ENCODE measurements at regions not wholly inside any gene's neighbourhood (a gene's known extent, or its start where the extent isn't known, plus 50 kb on each side); places are given as distances from the start of the nearest gene placed in this dataset.
"Not testable (repeated sequence)": the region's sequence is repeated elsewhere in the genome, so short reads cannot be mapped to it uniquely, and the experiment has no call there.

GRCh38 chr18:995629-996028 is 91.0 kb downstream of the ADCYAP1 start:
- intact Hi-C loops (cut with micrococcal nuclease): no loop called here

- intact Hi-C loops (cut with micrococcal nuclease): no loop called here
Observed at GRCh38 chr18:997499-997898, 92.8 kb downstream of the ADCYAP1 start.

- intact Hi-C loops (cut with micrococcal nuclease): no loop called here
Observed at GRCh38 chr18:998936-999335, 94.3 kb downstream of the ADCYAP1 start.

- intact Hi-C loops (cut with micrococcal nuclease): no loop called here
Observed at GRCh38 chr18:1002653-1003178, 98.0 kb downstream of the ADCYAP1 start.

- intact Hi-C loops (cut with micrococcal nuclease): no loop called here
Observed at GRCh38 chr18:1003499-1003898, 98.8 kb downstream of the ADCYAP1 start.

- intact Hi-C loops (cut with micrococcal nuclease): no loop called here
Observed at GRCh38 chr18:1006304-1006703, 101.6 kb downstream of the ADCYAP1 start.

GRCh38 chr18:1006965-1007364 is 102.3 kb downstream of the ADCYAP1 start:
- intact Hi-C loops (cut with micrococcal nuclease): no loop called here

- intact Hi-C loops (cut with micrococcal nuclease): no loop called here
Observed at GRCh38 chr18:1011349-1011748, 106.7 kb downstream of the ADCYAP1 start.

GRCh38 chr18:1012775-1013174 is 108.1 kb downstream of the ADCYAP1 start:
- intact Hi-C loops (cut with micrococcal nuclease): no loop called here

- intact Hi-C loops (cut with micrococcal nuclease): no loop called here
Observed at GRCh38 chr18:1013951-1014350, 109.3 kb downstream of the ADCYAP1 start.

GRCh38 chr18:1014509-1014908 is 109.8 kb downstream of the ADCYAP1 start:
- intact Hi-C loops (cut with micrococcal nuclease): no loop called here

- intact Hi-C loops (cut with micrococcal nuclease): no loop called here
Observed at GRCh38 chr18:1014951-1015624, 110.4 kb downstream of the ADCYAP1 start.

GRCh38 chr18:1015777-1016176 is 111.1 kb downstream of the ADCYAP1 start:
- intact Hi-C loops (cut with micrococcal nuclease): no loop called here

GRCh38 chr18:1017227-1018058 is 112.8 kb downstream of the ADCYAP1 start:
- intact Hi-C loops (cut with micrococcal nuclease): no loop called here

- intact Hi-C loops (cut with micrococcal nuclease): no loop called here
Observed at GRCh38 chr18:1018181-1018681, 113.6 kb downstream of the ADCYAP1 start.

- intact Hi-C loops (cut with micrococcal nuclease): no loop called here
Observed at GRCh38 chr18:1019191-1019590, 114.5 kb downstream of the ADCYAP1 start.

GRCh38 chr18:1020731-1021344 is 116.2 kb downstream of the ADCYAP1 start:
- intact Hi-C loops (cut with micrococcal nuclease): no loop called here

- intact Hi-C loops (cut with micrococcal nuclease): no loop called here
Observed at GRCh38 chr18:1026930-1027329, 122.3 kb downstream of the ADCYAP1 start.

GRCh38 chr18:1033092-1033491 is 128.4 kb downstream of the ADCYAP1 start:
- intact Hi-C loops (cut with micrococcal nuclease): not testable (repeated sequence)

GRCh38 chr18:1034971-1035370 is 130.3 kb downstream of the ADCYAP1 start:
- intact Hi-C loops (cut with micrococcal nuclease): no loop called here

GRCh38 chr18:1036926-1037325 is 132.3 kb downstream of the ADCYAP1 start:
- intact Hi-C loops (cut with micrococcal nuclease): no loop called here

GRCh38 chr18:1037776-1038175 is 133.1 kb downstream of the ADCYAP1 start:
- intact Hi-C loops (cut with micrococcal nuclease): no loop called here
